ENCODE measurements at regions not wholly inside any gene's neighbourhood (a gene's known extent, or its start where the extent isn't known, plus 50 kb on each side); places are given as distances from the start of the nearest gene placed in this dataset.

DNA sequence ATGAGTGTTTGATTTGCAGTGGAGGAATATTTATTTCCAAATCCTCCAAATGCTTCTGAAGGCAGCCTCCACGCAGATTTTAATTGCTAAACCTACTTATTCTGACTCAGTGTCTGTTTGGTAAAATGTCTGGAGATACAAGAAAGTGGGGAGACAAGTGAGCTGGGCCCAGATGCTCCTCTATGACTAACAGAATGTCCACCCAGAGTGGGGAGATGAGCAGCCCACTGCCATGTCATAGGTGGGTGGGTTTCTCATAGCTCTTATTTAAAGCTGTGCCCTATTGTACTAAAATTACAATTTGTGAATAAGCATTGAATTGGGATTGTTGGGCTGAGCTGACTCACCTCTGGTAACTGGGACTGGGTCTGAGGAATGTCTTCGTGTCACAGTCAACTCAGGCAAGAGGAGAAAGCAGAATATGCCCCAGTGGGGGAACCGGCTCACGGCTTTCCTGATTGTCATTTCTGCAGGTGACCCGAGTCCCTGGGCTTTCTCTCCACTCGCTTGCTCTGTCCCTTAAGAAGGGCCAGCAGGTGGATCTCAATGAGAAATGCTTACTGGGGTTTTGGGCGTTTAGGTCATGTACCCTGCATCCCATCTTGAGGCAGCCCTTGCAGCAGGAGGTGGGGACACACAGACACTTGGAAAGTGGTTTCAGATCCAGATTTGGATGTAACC, 116.3 kb upstream of the SPRED2 start:
- no peak for DNase-seq

DNA sequence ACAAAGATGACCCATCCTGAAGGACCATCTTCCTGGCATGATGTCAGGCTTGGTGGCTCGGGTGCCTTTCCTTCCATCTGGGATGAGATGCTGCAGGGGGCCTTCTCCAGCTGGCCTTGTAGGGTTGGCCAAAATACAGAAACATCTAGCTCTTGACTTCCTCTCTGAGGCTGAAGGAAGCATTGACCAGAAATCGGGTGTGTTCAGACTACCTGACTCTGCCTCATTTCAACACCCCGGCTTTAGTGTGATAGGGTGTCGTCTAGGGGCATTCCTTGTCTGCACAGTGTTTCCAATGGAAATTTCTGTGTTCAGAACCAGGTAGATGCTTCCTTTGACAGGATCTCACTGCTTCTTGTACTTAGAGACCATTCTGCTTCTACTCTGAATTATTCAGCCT, 115.7 kb upstream of the SPRED2 start:
- DNase-seq: no peak

DNA sequence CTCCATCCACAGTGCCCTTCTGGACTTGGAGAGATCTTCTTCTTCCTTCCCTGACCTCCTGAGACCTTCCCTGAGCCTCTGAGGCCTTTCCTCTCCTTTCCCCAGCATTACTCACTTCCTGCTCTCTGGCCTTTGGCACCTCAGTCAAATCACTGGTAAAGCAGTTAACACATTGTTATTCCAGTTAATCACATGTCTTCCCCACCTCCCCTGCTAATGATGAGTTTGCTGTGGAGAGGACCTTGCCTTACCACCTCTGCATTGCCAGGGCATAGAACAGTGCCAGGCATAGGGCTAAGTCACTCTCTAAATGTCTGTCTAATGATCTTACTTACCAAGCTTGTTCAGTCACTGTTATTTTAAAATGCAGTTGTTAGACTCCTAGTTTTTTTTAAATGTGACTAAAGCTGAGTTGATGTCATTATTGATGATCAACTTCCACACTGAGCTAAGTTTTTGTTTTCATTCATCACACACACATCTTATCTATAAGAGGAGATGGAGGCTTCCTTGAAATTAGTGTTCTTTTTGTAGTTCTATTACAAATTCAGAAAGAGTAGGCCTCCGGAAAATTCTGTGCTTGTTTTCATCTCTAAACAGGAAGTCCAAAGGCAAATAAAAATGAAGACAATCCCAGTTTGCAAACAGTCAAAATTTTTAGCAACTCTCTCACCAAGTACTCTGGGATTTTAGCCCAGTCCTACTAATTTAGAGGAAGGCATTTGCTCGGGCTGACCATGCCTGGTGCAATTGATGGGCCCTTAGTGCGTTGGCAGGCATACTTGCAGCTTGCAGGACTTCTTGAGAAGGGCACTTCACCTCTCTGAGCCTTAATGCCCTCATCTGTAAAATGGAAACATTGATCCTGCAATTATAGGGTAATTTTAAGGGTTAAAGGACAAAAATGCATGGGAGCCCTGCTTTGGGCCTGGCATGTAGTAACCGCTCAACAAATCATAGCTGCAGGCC, 113.7 kb upstream of the SPRED2 start:
- DNase-seq: no peak

DNA sequence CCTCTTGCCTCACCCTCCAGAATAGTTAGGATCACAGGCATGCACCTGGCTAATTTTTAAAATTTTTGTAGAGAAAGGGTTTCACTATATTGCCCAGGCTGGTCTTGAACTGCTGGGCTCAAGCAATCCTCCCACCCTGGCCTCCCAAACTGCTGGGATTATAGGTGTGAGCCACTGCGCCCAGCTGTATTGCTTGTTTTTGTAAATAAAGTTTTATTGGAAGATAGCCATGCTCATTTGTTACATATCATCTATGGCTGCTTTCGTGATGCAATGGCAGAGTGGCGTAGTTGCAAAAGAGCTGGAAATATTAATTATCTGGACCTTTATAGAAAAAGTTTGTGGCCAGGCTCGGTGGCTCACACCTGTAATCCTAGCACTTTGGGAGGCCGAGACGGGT, 109.4 kb upstream of the SPRED2 start:
- DNase-seq: no peak

DNA sequence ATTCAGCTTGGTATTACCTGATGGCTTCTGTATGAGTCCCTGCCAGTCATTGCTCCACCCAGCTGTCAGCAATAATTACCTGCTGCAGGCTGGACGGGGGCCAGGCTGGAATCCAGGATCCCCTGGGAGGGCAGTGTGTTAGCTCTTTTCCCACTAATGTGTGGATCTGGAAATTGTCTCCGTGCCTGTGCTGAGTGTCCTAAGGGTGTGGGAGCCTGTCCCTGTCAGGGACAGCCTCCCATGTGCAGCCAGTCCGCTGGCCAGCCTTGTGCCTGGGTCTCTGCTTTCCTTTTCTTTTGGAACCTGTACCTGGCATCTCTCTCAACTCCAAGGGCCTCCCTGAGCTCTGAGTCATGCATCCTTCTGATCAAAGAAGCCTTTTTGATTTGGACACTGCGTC, 107.2 kb upstream of the SPRED2 start:
- DNase-seq: no peak

DNA sequence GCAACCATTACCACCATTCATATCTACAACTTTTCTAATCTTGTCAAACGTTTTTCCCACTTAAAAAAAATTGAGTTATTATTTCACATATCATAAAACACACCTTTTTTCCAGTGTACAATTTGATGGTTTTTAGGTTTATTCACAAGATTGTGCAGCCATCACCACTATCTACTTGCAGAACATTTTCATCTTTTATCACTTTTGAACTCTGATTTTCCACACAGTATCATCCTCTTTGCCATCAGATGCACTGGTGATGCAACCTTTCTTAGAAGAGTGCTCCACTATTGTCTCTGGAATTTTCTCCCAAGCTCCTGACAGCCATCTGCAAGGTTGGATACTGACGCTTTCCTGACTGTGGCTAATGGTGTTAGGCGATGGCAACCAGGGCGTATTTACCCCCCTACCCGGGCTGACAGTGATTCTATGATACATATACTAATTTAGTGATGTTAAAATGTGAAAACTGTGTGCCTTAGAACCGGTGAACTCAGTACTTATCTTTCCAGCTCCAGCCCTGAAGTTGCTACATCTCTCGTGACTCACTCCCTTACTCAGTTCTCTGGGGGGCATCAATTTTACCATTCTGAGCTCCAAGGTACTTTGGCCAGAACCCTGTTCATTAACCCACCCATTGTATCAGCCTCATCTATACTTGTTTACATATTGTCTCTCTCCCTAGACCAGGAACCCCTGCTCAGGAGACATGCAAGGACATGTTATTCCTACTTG, 105.4 kb upstream of the SPRED2 start:
- no peak for DNase-seq

DNA sequence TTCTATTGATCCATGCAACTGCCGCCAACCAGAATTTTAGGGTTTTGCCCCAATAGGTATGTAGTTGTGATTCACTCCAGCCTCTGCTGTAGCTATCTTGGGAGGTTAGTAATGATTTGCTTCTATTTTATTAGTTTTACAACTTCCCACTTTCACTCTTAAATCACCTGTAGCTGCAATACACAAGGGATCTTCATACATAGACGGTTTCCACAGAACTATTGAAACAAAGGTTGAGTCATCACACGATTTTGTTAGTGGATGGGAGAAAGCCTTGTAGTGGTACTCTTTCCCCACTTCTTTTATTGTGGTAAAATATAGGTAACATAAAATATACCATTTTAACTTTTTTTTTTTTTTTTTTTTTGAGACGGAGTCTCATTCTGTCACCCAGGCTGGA, 104.2 kb upstream of the SPRED2 start:
- DNase-seq: no peak

DNA sequence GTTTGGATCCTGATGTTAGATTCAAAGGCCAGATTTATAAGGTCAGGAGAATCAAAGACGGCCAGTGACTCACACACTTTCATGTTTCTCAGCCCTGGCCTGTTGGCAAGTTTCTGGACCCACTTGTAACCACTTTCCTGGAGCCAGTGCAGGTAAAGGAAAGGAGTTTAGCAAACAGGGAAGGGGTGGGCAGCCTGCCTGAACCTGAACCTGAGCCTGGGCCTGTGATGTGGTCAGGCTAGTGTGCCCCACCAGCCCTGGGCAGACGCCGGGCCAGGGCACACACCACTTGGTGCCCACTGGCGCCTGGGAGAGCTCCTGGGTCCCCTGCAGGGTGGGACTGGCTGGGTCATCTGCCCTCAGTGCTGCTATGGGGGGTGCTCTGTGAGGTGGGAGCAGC, 100.5 kb upstream of the SPRED2 start:
- no peak for DNase-seq

DNA sequence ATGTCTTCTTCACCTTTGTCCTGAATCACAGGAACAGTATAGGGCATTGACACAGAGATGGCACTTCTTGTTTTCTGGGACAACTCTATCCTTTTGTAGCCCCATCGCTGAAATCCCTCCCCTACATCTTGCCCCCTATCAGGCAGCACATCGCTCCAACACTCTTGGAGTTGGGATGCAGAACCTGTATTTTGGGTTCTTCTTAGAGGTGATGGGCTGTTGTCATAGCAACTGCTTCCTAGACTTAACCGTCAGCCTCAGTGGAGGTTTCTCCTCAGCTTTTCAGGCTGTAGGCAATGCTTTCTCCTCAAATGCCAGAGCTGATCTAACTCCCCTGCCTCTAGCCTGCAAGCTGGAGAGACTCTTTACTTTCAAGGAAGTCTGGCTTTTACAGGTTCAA, 99.9 kb upstream of the SPRED2 start:
- DNase-seq: no peak

DNA sequence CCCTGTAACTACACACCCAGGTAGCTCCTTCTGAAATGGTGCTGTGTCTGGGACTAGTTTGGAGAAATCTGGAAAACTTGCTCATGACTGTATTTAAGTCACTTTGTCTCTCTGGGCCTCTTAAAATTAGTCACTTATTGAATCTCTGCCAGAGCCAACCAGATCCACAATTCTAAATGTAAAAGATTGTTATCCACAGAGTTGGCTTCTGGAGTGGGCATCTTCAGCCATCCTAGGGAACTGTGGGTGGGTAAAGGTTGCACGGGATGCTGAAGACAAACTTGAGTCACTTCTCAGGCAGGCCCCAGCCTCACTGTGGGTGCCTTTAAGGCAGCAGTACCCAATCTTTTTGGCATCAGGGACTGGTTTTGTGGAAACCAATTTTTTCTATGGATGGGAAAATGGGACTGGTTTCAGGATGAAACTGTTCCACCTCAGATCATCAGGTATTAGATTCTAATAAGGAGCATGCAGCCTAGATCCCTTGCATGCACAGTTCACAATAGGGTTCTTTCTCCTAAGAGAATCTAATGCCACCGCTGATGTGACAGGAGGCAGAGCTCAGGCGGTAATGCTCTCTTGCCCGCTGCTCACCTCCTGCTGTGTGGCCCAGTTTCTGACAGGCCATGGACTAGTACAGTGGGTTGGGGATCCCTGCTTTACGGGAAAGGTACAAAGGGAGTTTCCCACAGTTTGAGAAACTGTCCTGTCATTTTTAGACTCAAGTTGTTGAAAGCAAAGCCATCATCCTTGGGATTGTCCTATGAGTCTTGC, 98.3 kb upstream of the SPRED2 start:
- DNase-seq: no peak

DNA sequence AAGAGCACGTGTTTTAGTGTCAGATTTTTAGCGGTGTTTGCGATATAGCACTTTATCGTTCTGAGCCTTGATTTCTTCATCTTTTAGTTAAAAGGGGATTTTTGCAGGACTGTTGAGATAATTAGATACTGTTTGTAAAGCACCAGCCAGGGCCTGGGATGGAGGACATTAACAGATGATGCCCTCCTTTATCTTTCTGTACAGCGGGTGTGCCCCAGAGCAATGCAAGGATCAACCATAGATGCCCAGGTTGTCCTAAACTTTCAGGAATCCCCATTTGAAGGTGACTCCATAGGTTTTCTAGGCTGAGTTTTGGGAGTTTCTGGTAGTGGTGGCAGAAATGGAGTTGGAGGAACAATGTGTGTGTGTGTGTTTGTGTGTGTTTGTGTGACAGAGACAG, 97.0 kb upstream of the SPRED2 start:
- no peak for DNase-seq

DNA sequence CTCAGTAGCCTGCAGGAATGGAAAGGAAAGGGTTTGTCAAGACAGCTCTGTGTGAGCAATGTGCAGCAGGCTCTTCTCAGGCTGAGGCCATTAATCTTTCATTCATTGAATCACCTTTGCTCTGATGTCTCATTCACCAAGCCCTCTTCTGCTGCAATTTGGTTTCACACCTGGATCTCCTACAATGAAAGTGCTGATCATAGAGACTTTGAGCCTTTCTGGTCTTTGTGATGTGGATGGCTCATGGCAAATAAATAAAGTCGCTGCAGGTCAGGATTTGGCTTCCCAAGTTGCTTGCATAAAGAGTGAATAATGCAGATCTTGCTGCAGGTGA, 95.8 kb upstream of the SPRED2 start:
- no peak for DNase-seq

DNA sequence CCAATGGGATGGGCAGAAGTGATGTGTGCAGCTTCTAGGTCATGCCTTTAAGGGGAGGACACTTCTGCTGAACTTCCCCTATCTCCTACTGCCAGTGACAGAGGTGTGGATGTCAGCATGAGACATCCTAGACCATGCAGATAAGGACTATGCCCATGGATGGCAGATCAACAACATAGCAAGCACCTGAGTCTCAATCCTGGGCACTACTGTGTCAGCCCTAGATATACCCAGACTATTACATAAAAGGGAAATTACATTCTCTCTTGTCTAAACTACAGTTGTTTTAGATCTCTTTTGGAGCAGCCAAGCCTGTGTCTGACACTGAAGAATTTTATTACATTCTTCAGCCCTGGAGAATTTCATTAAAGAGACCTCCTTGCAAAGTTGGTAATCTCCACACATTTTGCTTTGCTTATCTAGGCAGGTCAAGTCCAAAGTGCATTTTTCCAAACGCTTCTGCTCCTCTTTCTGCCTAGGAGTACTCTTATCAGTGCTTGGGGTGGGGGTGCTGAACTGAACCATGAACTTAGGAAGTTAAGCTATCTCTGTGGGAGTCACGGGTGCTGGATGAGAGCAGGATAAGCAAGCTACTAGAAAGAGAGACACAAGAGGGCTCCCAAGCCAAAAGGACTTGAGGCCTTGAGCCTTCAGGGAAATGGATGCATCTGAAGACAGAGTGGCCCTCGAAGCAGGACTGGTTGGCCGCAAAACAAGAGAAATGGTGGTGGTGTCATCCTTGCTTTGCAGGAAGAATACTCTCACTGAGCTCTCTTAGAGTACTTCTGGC, 95.2 kb upstream of the SPRED2 start:
- DNase-seq: no peak

DNA sequence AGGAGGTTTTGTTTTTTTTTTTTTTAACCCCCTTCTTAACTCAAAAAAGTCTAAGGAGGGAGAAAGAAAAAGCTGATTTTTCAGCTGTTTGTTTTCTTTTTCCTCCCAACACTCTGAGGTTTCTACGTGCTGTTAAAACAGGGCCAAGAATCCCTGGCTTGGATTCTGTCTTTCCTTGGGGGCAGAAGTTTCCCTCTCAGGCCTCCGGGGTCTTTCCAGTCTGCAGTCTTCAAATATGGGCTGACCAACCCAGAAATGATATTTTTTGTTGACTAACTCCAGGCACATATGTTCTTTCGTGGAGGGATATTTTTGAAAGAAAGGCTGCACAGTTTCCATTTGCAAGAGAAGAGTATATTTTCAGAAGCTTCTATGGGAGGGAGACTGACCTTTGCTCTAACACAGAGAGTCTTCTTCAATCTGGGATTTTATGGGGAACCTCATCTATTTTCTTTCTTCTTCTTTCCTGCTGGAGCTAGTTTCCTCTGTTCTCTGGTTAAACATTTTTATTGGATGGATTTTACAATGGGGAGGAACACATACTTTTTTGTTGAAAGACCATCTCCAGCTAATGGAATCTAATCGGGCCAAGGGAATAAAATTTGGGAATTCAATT, 93.3 kb upstream of the SPRED2 start:
- no peak for DNase-seq

DNA sequence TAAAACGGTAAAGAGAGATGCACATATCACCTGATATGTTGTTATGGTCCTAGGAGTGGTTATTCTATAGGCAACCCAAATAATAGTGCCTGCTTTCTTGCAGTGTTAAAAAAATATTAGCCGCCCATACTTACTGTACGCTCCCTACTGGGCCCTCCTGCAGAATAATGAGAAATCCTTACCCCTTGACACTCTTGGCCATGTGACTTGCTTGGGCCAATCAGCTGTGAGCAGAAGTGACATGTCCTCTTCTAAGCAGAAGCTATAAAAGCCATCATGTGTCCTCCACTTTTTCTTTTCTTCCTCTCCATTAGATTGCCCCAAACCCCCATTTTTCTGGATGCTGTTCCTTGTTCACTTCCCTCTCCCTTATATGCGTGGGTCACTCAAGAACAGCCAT, 90.5 kb upstream of the SPRED2 start:
- no peak for DNase-seq

DNA sequence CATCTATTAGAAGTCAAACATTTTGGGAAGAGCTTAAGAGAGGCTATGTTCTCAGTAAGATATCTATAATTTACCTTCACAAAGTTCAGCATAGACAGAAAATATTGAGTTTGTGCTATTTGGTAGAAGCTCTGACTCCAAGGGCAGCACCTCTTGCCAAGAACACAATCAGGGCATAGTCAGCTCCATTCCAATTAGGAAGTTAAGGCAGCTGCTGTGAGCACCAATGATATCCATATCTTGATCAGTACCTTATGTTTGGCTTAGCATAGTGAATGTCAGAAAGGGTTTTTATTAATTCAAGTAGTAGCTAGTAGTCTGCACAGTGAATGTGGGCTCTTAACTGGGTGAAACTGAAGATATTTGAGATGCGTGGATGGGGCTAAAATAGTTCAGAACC, 86.4 kb upstream of the SPRED2 start:
- no peak for DNase-seq

DNA sequence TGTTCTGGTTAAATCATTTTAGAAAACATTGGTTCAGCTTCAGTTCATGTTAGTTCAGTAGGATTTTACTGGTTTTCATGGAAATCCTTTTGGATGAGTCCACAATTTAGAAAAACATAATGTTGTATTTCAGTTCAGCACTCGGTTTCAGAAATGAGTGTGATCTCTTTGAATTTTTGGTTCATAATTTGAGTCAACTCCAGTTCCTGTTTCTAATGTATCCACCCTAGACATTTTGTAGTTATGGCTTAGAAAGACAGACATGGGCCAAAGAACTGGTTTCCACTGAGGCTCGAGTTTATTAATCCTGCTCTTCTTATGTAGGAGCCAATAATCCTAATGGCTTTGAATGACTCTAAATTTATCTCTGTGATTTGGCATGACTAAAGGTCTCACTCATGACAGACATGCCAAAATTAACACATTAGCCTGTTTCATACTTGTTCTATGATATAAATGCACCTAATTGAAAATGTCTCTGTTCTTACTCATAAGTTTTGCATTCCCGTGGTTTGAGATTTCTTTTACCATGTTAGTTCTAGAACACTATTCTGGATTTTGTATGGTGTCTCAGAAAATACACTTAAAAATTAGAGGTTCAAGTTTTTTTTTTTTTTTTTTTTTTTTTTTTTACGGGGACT, 82.3 kb upstream of the SPRED2 start:
- no peak for DNase-seq

DNA sequence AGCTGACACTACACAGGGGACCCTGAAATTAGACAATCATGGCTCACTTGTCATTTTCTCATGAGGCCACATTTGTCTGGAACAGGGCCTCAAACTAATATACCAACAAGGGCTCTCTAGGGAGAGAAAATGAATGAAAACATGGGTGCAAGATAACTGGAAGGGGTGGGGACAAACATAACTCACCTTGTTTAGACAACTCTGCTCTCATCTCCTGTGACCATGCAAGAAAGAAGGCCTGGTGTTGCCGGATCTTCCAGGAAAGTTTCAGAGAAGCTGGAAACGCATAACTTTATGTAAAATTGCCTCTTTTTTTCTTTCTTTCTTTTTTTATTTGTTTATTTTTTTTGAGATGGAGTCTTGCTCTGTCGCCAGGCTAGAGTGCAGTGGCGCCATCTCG, 80.4 kb upstream of the SPRED2 start:
- DNase-seq: no peak

DNA sequence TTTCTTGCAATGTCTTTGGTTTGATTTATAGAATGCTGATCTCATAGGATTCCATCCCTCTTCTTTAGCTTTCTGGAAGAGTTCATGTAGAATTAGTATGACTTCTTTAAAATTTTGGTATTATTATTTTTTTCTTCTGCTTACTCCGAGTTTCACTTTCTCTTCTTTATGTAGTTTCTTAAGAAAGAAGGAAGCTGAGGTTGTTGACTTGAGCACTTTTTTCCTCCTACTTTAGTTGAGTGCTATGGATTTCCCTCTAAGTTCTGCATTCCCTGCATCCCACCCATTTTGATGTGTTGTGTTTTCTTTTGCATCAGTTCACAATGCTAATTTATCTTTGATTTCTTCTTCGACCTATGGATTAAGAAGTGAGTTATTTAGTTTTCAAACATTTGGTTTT, 78.9 kb upstream of the SPRED2 start:
- no peak for DNase-seq

DNA sequence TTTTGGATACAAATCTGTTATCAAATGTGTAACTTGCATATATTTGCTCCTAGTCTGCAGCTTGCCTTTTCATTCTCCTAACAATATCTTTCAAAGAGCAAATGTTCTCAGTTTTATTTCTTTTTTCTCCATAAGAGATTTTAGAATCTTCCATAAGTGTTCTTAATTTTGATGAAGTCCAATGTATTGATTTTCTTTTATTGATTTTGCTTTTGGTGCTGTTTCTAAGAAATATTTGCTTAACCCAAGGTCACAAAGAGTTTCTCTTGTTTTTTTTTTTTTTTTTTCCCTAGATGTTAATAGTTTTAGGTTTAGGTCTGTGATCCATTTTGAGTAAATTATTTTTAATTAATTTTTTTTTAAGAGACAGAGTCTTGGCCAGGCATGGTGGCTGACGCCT, 75.8 kb upstream of the SPRED2 start:
- no peak for DNase-seq
